ENCODE measurements at regions not wholly inside any gene's neighbourhood (a gene's known extent, or its start where the extent isn't known, plus 50 kb on each side); places are given as distances from the start of the nearest gene placed in this dataset.

GRCh38 chr11:26830757-26831156 lies 108.9 kb upstream of the SLC5A12 start:
- DNase-seq (ENCODE audit: low read depth, low spot score): no peak
- 0 out of 2 replicates have a peak, but pooled peaks cover 3% of the 10 kb centered on the region for H3K9me3 ChIP-seq (ENCODE audit: control insufficient read depth, insufficient read depth, low read depth, low read length)
- H3K27me3 ChIP-seq (ENCODE audit: control insufficient read depth, insufficient read depth, low read length): no peaks in the 10 kb centered on the region
- no peak for ATAC-seq
- H3K36me3 ChIP-seq (ENCODE audit: control insufficient read depth, insufficient read depth, low read length): no peaks in the 10 kb centered on the region
- no peaks in the 10 kb centered on the region for H3K4me1 ChIP-seq (ENCODE audit: control insufficient read depth, insufficient read depth, low read length)
- ChIA-PET POLR2A (no interaction called here), CTCF (no interaction called here)
- intact Hi-C loops (cut with micrococcal nuclease; ENCODE audit: unreplicated experiment) (no loop called here), in situ Hi-C loops (cut with HindIII; ENCODE audit: low pct_unique_long_range_greater_than_20kb, low sequenced_read_pairs) (no loop called here)
- TF ChIP-seq TCF7L2 (IDR thresholded peaks at IDR 0.05; ENCODE audit: low read depth, low read length): no peak
- TF ChIP-seq SIN3A (IDR thresholded peaks at IDR 0.05; ENCODE audit: borderline replicate concordance, insufficient read depth, low read depth, low read length): no peak
- no peak for TF ChIP-seq CTCF (IDR thresholded peaks at IDR 0.05)
- TF ChIP-seq REST (IDR thresholded peaks at IDR 0.05; ENCODE audit: insufficient read depth in 1 of 2, low read depth in 2 of 2, low read length in 1 of 2): no peak
- TF ChIP-seq POLR2AphosphoS5 (IDR thresholded peaks at IDR 0.05; ENCODE audit: low read depth, low read length): no peak
- no peak overlapping the region for H3K4me3 ChIP-seq (ENCODE audit: low read depth in 2 of 2, low read length in 2 of 2)
- H3K27ac ChIP-seq (ENCODE audit: low read length): no peak overlapping the region
- BruUV-seq (replicated peaks): no TSS peak

GRCh38 chr11:26834601-26835000 lies 112.7 kb upstream of the SLC5A12 start:
- no peak for DNase-seq (ENCODE audit: low read depth, low spot score)
- POLR2A ChIA-PET: no interaction called here
- Histone ChIP-seq H3K27me3 (ENCODE audit: control insufficient read depth, insufficient read depth, low read length) (no peaks in the 10 kb centered on the region), H3K36me3 (ENCODE audit: control insufficient read depth, insufficient read depth, low read length) (no peaks in the 10 kb centered on the region), H3K9me3 (ENCODE audit: control insufficient read depth, insufficient read depth, low read depth, low read length) (no peaks in the 10 kb centered on the region), H3K27ac (ENCODE audit: low read length) (no peak overlapping the region), H3K4me1 (ENCODE audit: control insufficient read depth, insufficient read depth, low read length) (no peaks in the 10 kb centered on the region), H3K4me3 (ENCODE audit: low read depth in 2 of 2, low read length in 2 of 2) (no peak overlapping the region)
- intact Hi-C loops (cut with micrococcal nuclease; ENCODE audit: unreplicated experiment): no loop called here
- ATAC-seq: no peak
- CTCF ChIA-PET: no interaction called here
- in situ Hi-C loops (cut with HindIII; ENCODE audit: low pct_unique_long_range_greater_than_20kb, low sequenced_read_pairs): no loop called here
- no TSS peak for BruUV-seq (replicated peaks)
- TF ChIP-seq CTCF (IDR thresholded peaks at IDR 0.05) (no peak), TCF7L2 (IDR thresholded peaks at IDR 0.05; ENCODE audit: low read depth, low read length) (no peak), REST (IDR thresholded peaks at IDR 0.05; ENCODE audit: insufficient read depth in 1 of 2, low read depth in 2 of 2, low read length in 1 of 2) (no peak), SIN3A (IDR thresholded peaks at IDR 0.05; ENCODE audit: borderline replicate concordance, insufficient read depth, low read depth, low read length) (no peak), POLR2AphosphoS5 (IDR thresholded peaks at IDR 0.05; ENCODE audit: low read depth, low read length) (no peak)

Data from Panc1 (cell line).